Spleen (tissue), 11 donors: ENCODE measurements at regions not wholly inside any gene's neighbourhood (a gene's known extent, or its start where the extent isn't known, plus 50 kb on each side); places are given as distances from the start of the nearest gene placed in this dataset.
"Not testable (repeated sequence)": the region's sequence is repeated elsewhere in the genome, so short reads cannot be mapped to it uniquely, and the experiment has no call there.

Experiments used
- DNase-seq: peaks from one replicate; pipeline ENCODE4 v3.0.0-alpha.2; 2020
- H3K27ac ChIP-seq, 8 donors: fragments of 200-600 bp; sonication (generic) in 7 of 8; 1 replicate in 4 of 8; 2 replicates in 4 of 8; pipeline versions ENCODE4 v1.5.0 to v1.8.0; 2016 to 2021; ENCODE audit warnings: inconsistent platforms in 4 of 8, mild to moderate bottlenecking in 4 of 8, moderate library complexity in 1 of 8
- H3K27me3 ChIP-seq, 7 donors: fragments of 200-600 bp; sonication (generic) in 6 of 7; replicated peaks in 1 of 7; 1 replicate in 4 of 7; 2 replicates in 3 of 7; pipeline versions ENCODE4 v1.5.0 to v1.8.0; 2016 to 2021; ENCODE audit warnings: inconsistent platforms in 3 of 7, mild to moderate bottlenecking in 1 of 7
- H3K36me3 ChIP-seq, 6 donors: fragments of 200-600 bp; sonication (generic) in 5 of 6; 1 replicate in 4 of 6; 2 replicates in 2 of 6; pipeline versions ENCODE4 v1.5.0 to v1.8.0; 2016 to 2021; ENCODE audit warnings: inconsistent platforms in 2 of 6
- H3K4me1 ChIP-seq, 6 donors: fragments of 200-600 bp; sonication (generic) in 5 of 6; 1 replicate in 3 of 6; 2 replicates in 3 of 6; pipeline versions ENCODE4 v1.5.0 to v1.8.0; 2016 to 2021; ENCODE audit warnings: inconsistent platforms in 3 of 6
- H3K4me3 ChIP-seq, 8 donors: fragments of 200-600 bp; sonication (generic) in 7 of 8; 1 replicate in 4 of 8; 2 replicates in 4 of 8; pipeline versions ENCODE4 v1.5.0 to v1.8.0; 2016 to 2021; ENCODE audit warnings: inconsistent platforms in 4 of 8, mild to moderate bottlenecking in 4 of 8, moderate library complexity in 2 of 8
- H3K9me3 ChIP-seq, 8 donors: fragments of 200-600 bp; sonication (generic) in 7 of 8; 1 replicate in 4 of 8; 2 replicates in 4 of 8; pipeline versions ENCODE4 v1.5.0 to v1.8.0; 2016 to 2021; ENCODE audit warnings: inconsistent platforms in 4 of 8
- CTCF ChIP-seq, 11 experiments: fragments of 200-600 bp in 7 of 11; fragments of 450-650 bp in 4 of 11; sonication (generic) in 4 of 11; IDR thresholded peaks in 8 of 11; conservative IDR thresholded peaks in 3 of 11; 1 replicate in 7 of 11; 2 replicates in 4 of 11; pipeline versions ENCODE4 v1.4.0 to v1.8.0; 2016 to 2021; ENCODE audit warnings: antibody characterized with exemption in 11 of 11, inconsistent platforms in 4 of 11, mild to moderate bottlenecking in 1 of 11
- POLR2A ChIP-seq, 3 donors: fragments of 450-650 bp; IDR thresholded peaks; one replicate each; pipeline ENCODE4 v1.5.1; 2017; ENCODE audit warnings: antibody characterized with exemption in 3 of 3, mild to moderate bottlenecking in 1 of 3
- POLR2AphosphoS5 ChIP-seq, 3 donors: sonication (generic); formaldehyde crosslinking; IDR thresholded peaks; one replicate each; pipeline ENCODE4 v1.5.1; 2017; ENCODE audit warnings: antibody characterized with exemption in 3 of 3
- WGBS, 5 donors: extraction: QIAGEN DNeasy Blood & Tissue Kit in 3 of 5; methylation state at CpG; one replicate each; pipeline versions ENCODE4 v1.1.5 to v1.1.7; 2013 to 2018; 5-methylcytosine and 5-hydroxymethylcytosine counted together
- intact Hi-C: fragments of 100-400 bp; cut with DNase I; formaldehyde crosslinking; loops from one replicate; pipeline ENCODE4 v1.15.0; 2023; ENCODE audit warnings: low total_unique reads
- donor health status: healthy with polysubstance abuse.
- donor health status: DM: no; HTN: no; CAD: no; lungs with moderate emphysema.
- donor health status: DM: no; HTN: no; CAD: no.
- donor health status: Bipolar disorder and iron deficiency.
- donor health status: healthy.
- donor health status: DM: no; HTN: no; CAD: no.
- donor health status: DM: yes; HTN: yes; CAD: no.

- Histone ChIP-seq H3K9me3 (no peaks in the 10 kb centered on the region), H3K4me3 (no peak overlapping the region), H3K27me3 (no peaks in the 10 kb centered on the region), H3K4me1 (no peaks in the 10 kb centered on the region), H3K36me3 (no peaks in the 10 kb centered on the region), H3K27ac (no peak overlapping the region)
- intact Hi-C loops, result no loop called here
- TF ChIP-seq POLR2AphosphoS5 (IDR thresholded peaks at IDR 0.05), result no peak
- TF ChIP-seq POLR2A (IDR thresholded peaks at IDR 0.05), result no peak
- no peak for TF ChIP-seq CTCF (IDR thresholded peaks at IDR 0.05 in 8 of 11, conservative IDR thresholded peaks at IDR 0.05 in 3 of 11)
- no peak for DNase-seq
- WGBS, 5 donors, result 60 to 90% (median 81%) methylated on average over 2 of the region's 2 CpGs
Observed at GRCh38 chr7:115329006-115329405, 407.1 kb downstream of the MDFIC start.

DNA sequence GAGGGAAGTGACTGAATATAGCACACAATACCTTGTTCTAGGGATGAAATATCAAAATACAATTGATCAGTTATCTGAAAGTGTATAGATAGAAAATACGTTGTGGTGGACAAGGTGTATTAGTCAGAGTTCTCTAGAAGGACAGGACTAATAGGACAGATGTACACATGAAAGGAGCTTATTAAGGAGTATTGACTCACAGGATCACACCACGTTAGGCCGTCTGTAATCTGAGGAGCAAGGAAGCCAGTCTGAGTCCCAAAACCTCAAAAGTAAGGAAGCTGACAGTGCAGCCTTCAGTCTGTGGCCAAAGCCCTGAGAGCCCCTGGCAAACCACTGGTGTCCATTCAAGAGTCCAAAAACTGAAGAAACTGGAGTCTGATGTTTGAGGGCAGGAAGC, 406.1 kb downstream of the MDFIC start:
- 82 to 90% (median 87%) methylated on average over 3 of the region's 3 CpGs for WGBS, 5 donors
- no peak overlapping the region for H3K27ac ChIP-seq
- no peak overlapping the region for H3K4me3 ChIP-seq
- H3K36me3 ChIP-seq, result no peaks in the 10 kb centered on the region
- TF ChIP-seq POLR2AphosphoS5 (IDR thresholded peaks at IDR 0.05), result no peak
- DNase-seq, result no peak
- no peaks in the 10 kb centered on the region for H3K4me1 ChIP-seq
- intact Hi-C loops, result no loop called here
- no peaks in the 10 kb centered on the region for H3K27me3 ChIP-seq
- no peaks in the 10 kb centered on the region for H3K9me3 ChIP-seq

DNA sequence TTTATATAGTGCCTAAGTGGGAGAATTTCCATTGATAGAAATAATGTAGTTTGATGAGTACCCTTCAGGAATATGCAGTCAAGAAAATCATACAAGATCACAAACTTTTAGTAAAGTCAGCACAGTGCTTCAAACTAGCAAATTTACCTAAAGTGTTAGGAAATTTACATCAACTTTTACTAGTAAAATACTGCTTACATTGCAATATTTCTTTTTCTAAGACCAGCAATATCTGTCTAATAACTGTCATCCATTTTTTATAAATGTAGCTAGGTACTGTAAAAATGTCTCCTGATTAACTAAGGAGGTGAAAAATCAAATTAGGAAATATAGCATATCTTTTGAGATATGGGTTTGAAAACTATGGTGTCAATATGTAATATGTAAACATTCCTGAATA, 405.4 kb downstream of the MDFIC start:
- no peak for TF ChIP-seq CTCF (IDR thresholded peaks at IDR 0.05 in 8 of 11, conservative IDR thresholded peaks at IDR 0.05 in 3 of 11)
- no peak for TF ChIP-seq POLR2A (IDR thresholded peaks at IDR 0.05)
- TF ChIP-seq POLR2AphosphoS5 (IDR thresholded peaks at IDR 0.05), result no peak
- H3K4me1 ChIP-seq, result no peaks in the 10 kb centered on the region
- no peak overlapping the region for H3K4me3 ChIP-seq
- no peaks in the 10 kb centered on the region for H3K36me3 ChIP-seq
- H3K27me3 ChIP-seq, result no peaks in the 10 kb centered on the region
- no peak overlapping the region for H3K27ac ChIP-seq
- no peak for DNase-seq
- intact Hi-C loops, result no loop called here
- no peaks in the 10 kb centered on the region for H3K9me3 ChIP-seq

GRCh38 chr7:115319541-115319940, 397.6 kb downstream of the MDFIC start:
- intact Hi-C loops, result no loop called here
- 90 to 97% (median 92%) methylated on average over 2 of the region's 2 CpGs for WGBS, 5 donors
- DNase-seq, result no peak
- H3K4me3 ChIP-seq, result no peak overlapping the region
- H3K9me3 ChIP-seq, result no peaks in the 10 kb centered on the region
- H3K36me3 ChIP-seq, result no peaks in the 10 kb centered on the region
- no peaks in the 10 kb centered on the region for H3K4me1 ChIP-seq
- no peaks in the 10 kb centered on the region for H3K27me3 ChIP-seq
- H3K27ac ChIP-seq, result no peak overlapping the region
- TF ChIP-seq POLR2A (IDR thresholded peaks at IDR 0.05) (no peak), CTCF (IDR thresholded peaks at IDR 0.05 in 8 of 11, conservative IDR thresholded peaks at IDR 0.05 in 3 of 11) (no peak), POLR2AphosphoS5 (IDR thresholded peaks at IDR 0.05) (no peak)

DNA sequence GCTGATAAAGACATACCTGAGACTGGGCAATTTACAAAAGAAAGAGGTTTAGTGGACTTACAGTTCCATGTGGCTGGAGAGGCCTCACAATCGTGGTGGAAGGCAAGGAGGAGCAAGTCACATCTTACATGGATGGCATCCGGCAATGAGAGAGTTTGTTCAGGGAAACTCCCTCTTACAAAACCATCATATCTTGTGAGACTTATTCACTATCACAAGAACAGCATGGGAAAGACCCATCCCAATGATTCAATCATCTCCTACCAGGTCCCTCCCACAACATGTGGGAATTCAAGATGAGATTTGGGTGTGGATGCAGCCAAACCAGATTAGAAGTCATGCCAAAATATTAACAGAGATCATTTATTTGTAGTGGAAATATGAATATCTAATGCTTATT, 388.4 kb downstream of the MDFIC start:
- H3K9me3 ChIP-seq, intact Hi-C loops, H3K36me3 ChIP-seq, H3K4me3 ChIP-seq, H3K4me1 ChIP-seq, DNase-seq, H3K27me3 ChIP-seq, H3K27ac ChIP-seq: not testable (repeated sequence)
- WGBS, 5 donors, result 79 to 92% (median 82%) methylated on average over 2 of the region's 2 CpGs
